ENCODE measurements at regions not wholly inside any gene's neighbourhood (a gene's known extent, or its start where the extent isn't known, plus 50 kb on each side); places are given as distances from the start of the nearest gene placed in this dataset.

GRCh38 chr1:221439747-221440501 lies 302.0 kb downstream of the DUSP10 start:
- WGBS, 2 experiments (ENCODE audit: insufficient coverage in 1 of 2, insufficient read length in 1 of 2): 40 to 82% methylated on average over 1 to 3 of the region's 4 CpGs
- no peak overlapping the region for H3K4me3 ChIP-seq (ENCODE audit: low read length)
- H3K9ac ChIP-seq (ENCODE audit: extremely low read depth, low read length, poor library complexity, severe bottlenecking): no peak overlapping the region

GRCh38 chr1:221440658-221441057 lies 301.2 kb downstream of the DUSP10 start:
- Mint-ChIP-seq H3K4me1 (peaks cover 20% of the 10 kb centered on the region), H3K36me3 (ENCODE audit: low read depth) (peaks cover 2% of the 10 kb centered on the region), H3K27ac (no peak overlapping the region), H3K4me3 (no peak overlapping the region), H3K9me3 (no peaks in the 10 kb centered on the region), H3K27me3 (ENCODE audit: insufficient read depth) (no peaks in the 10 kb centered on the region)
- Histone ChIP-seq H3K4me1 (ENCODE audit: control insufficient read depth, insufficient read depth, low read length) (no peaks in the 10 kb centered on the region), H3K27me3 (ENCODE audit: control insufficient read depth, insufficient read depth, low read length, poor library complexity, severe bottlenecking) (no peaks in the 10 kb centered on the region), H3K9ac (ENCODE audit: extremely low read depth, low read length, poor library complexity, severe bottlenecking) (no peak overlapping the region), H3K27ac (ENCODE audit: low read depth, low read length) (no peak overlapping the region), H3K4me3 (ENCODE audit: low read length) (no peak overlapping the region), H3K36me3 (ENCODE audit: control insufficient read depth, insufficient read depth, low read length) (no peaks in the 10 kb centered on the region), H3K9me3 (ENCODE audit: control insufficient read depth, low read length) (no peaks in the 10 kb centered on the region)
- 80 to 92% methylated on average over 1 to 5 of the region's 5 CpGs for WGBS, 2 experiments (ENCODE audit: insufficient coverage in 1 of 2, insufficient read length in 1 of 2)
- DNase-seq: no peak
- peak; percentile 25 for TF ChIP-seq CTCF (conservative IDR thresholded peaks at IDR 0.05)

More at GRCh38 chr1:221439747-221440501, 302.0 kb downstream of the DUSP10 start:
- Mint-ChIP-seq H3K27me3 (ENCODE audit: insufficient read depth) (no peaks in the 10 kb centered on the region), H3K9me3 (no peaks in the 10 kb centered on the region), H3K4me1 (peaks cover 28% of the 10 kb centered on the region), H3K36me3 (ENCODE audit: low read depth) (peaks cover 2% of the 10 kb centered on the region), H3K27ac (no peak overlapping the region), H3K4me3 (no peak overlapping the region)
- no peak overlapping the region for H3K27ac ChIP-seq (ENCODE audit: low read depth, low read length)
- no peak for TF ChIP-seq CTCF (conservative IDR thresholded peaks at IDR 0.05)
- no peaks in the 10 kb centered on the region for H3K4me1 ChIP-seq (ENCODE audit: control insufficient read depth, insufficient read depth, low read length)
- no peaks in the 10 kb centered on the region for H3K36me3 ChIP-seq (ENCODE audit: control insufficient read depth, insufficient read depth, low read length)
- H3K27me3 ChIP-seq (ENCODE audit: control insufficient read depth, insufficient read depth, low read length, poor library complexity, severe bottlenecking): no peaks in the 10 kb centered on the region
- no peak for DNase-seq
- H3K9me3 ChIP-seq (ENCODE audit: control insufficient read depth, low read length): no peaks in the 10 kb centered on the region

GRCh38 chr1:221442056-221442455 lies 299.8 kb downstream of the DUSP10 start:
- no peak for DNase-seq
- H3K9me3 ChIP-seq (ENCODE audit: control insufficient read depth, low read length): no peaks in the 10 kb centered on the region
- H3K27me3 Mint-ChIP-seq (ENCODE audit: insufficient read depth): no peaks in the 10 kb centered on the region
- peaks cover 2% of the 10 kb centered on the region for H3K36me3 Mint-ChIP-seq (ENCODE audit: low read depth)
- no peaks in the 10 kb centered on the region for H3K9me3 Mint-ChIP-seq
- H3K4me3 ChIP-seq (ENCODE audit: low read length): no peak overlapping the region
- H3K36me3 ChIP-seq (ENCODE audit: control insufficient read depth, insufficient read depth, low read length): no peaks in the 10 kb centered on the region
- 72 to 79% methylated on average over 2 of the region's 3 CpGs for WGBS, 2 experiments (ENCODE audit: insufficient coverage in 1 of 2, insufficient read length in 1 of 2)
- H3K4me1 Mint-ChIP-seq: peaks cover 15% of the 10 kb centered on the region
- no peak overlapping the region for H3K9ac ChIP-seq (ENCODE audit: extremely low read depth, low read length, poor library complexity, severe bottlenecking)
- H3K4me1 ChIP-seq (ENCODE audit: control insufficient read depth, insufficient read depth, low read length): no peaks in the 10 kb centered on the region
- no peak overlapping the region for H3K4me3 Mint-ChIP-seq
- H3K27me3 ChIP-seq (ENCODE audit: control insufficient read depth, insufficient read depth, low read length, poor library complexity, severe bottlenecking): no peaks in the 10 kb centered on the region
- no peak overlapping the region for H3K27ac ChIP-seq (ENCODE audit: low read depth, low read length)
- no peak overlapping the region for H3K27ac Mint-ChIP-seq
- no peak for TF ChIP-seq CTCF (conservative IDR thresholded peaks at IDR 0.05)
